ENCODE measurements at regions not wholly inside any gene's neighbourhood (a gene's known extent, or its start where the extent isn't known, plus 50 kb on each side); places are given as distances from the start of the nearest gene placed in this dataset.
"Not testable (repeated sequence)": the region's sequence is repeated elsewhere in the genome, so short reads cannot be mapped to it uniquely, and the experiment has no call there.

DNA sequence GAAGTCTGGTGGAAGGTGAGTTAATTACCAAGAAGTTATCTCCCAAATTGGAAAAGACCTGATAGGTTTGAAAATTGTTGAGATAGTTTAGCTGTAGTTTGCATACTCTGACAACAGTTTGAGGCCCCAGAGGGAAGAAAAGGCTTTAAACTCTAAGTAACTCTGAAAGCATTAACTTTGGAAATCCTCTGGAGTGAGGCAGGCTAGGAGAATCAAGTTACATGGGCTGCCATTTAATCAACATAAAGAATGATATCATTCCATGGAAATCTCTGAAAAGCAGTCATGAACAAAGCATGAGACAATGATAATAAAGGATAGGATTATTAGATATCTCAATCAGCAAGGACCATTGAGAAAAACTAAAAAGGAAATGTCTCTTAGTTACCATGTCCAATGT is 647.1 kb downstream of the ANKRD50 start:
- no peak for DNase-seq
- H3K27me3 Mint-ChIP-seq (ENCODE audit: unreplicated experiment): no peaks in the 10 kb centered on the region
- no peaks in the 10 kb centered on the region for H3K4me1 Mint-ChIP-seq (ENCODE audit: low read depth, unreplicated experiment)
- H3K36me3 Mint-ChIP-seq (ENCODE audit: unreplicated experiment): no peaks in the 10 kb centered on the region
- H3K4me3 Mint-ChIP-seq (ENCODE audit: unreplicated experiment): no peak overlapping the region
- H3K9me3 Mint-ChIP-seq (ENCODE audit: unreplicated experiment): no peaks in the 10 kb centered on the region
- TF ChIP-seq CTCF (IDR thresholded peaks at IDR 0.05; ENCODE audit: partially characterized antibody, unreplicated experiment): no peak
- H3K27ac Mint-ChIP-seq (ENCODE audit: unreplicated experiment): no peak overlapping the region

- Mint-ChIP-seq H3K9me3 (ENCODE audit: unreplicated experiment) (peaks cover 2% of the 10 kb centered on the region), H3K27me3 (ENCODE audit: unreplicated experiment) (no peaks in the 10 kb centered on the region), H3K36me3 (ENCODE audit: unreplicated experiment) (peaks cover 4% of the 10 kb centered on the region), H3K4me3 (ENCODE audit: unreplicated experiment) (no peak overlapping the region), H3K4me1 (ENCODE audit: low read depth, unreplicated experiment) (no peaks in the 10 kb centered on the region), H3K27ac (ENCODE audit: unreplicated experiment) (no peak overlapping the region)
- DNase-seq: no peak
- TF ChIP-seq CTCF (IDR thresholded peaks at IDR 0.05; ENCODE audit: partially characterized antibody, unreplicated experiment): no peak
Measured at GRCh38 chr4:124065936-124066335, 646.6 kb downstream of the ANKRD50 start.

DNA sequence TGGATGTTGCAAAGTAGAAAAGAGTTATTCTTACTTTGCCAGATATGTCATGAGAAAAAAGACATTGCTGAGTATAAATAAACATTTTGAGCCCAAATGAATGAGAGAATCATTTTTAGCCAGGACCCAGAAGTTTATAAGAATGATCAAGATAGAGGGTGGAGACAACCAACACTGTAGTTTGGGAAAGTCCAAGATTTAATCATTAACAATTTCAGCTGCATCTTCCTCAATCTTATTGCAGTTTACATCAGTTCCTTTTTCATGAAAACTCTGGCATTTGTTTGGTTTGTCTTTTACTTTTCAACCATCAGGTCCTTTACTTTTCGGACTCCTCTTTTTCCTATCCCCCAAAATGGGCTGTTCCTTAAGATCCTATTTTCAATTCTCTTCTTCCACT is 645.9 kb downstream of the ANKRD50 start:
- Mint-ChIP-seq H3K27me3 (ENCODE audit: unreplicated experiment) (no peaks in the 10 kb centered on the region), H3K4me3 (ENCODE audit: unreplicated experiment) (no peak overlapping the region), H3K4me1 (ENCODE audit: low read depth, unreplicated experiment) (no peaks in the 10 kb centered on the region), H3K36me3 (ENCODE audit: unreplicated experiment) (peaks cover 11% of the 10 kb centered on the region), H3K9me3 (ENCODE audit: unreplicated experiment) (peaks cover 3% of the 10 kb centered on the region), H3K27ac (ENCODE audit: unreplicated experiment) (no peak overlapping the region)
- no peak for DNase-seq
- TF ChIP-seq CTCF (IDR thresholded peaks at IDR 0.05; ENCODE audit: partially characterized antibody, unreplicated experiment): no peak

DNA sequence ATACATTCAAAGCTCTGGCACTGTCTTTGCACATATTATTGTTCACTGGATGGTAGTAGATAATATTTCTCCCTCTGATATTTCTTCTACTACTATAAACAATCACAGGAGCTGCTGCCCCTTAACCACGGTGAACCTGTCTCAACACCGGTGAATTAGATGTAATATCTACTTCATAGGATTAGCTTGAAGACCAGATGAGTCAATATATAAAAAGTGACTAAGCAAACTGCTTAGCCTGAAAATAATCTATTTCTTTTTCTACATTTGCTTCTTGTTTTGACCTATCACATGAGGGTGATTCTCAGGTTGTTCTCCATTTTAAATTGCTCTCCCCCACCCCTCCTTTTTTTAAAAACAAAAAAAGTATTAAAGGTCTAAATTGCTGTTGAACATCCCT is 645.5 kb downstream of the ANKRD50 start:
- no peak for TF ChIP-seq CTCF (IDR thresholded peaks at IDR 0.05; ENCODE audit: partially characterized antibody, unreplicated experiment)
- no peak for DNase-seq
- peaks cover 14% of the 10 kb centered on the region for H3K36me3 Mint-ChIP-seq (ENCODE audit: unreplicated experiment)
- no peak overlapping the region for H3K4me3 Mint-ChIP-seq (ENCODE audit: unreplicated experiment)
- H3K9me3 Mint-ChIP-seq (ENCODE audit: unreplicated experiment): peaks cover 3% of the 10 kb centered on the region
- H3K4me1 Mint-ChIP-seq (ENCODE audit: low read depth, unreplicated experiment): no peaks in the 10 kb centered on the region
- H3K27me3 Mint-ChIP-seq (ENCODE audit: unreplicated experiment): no peaks in the 10 kb centered on the region
- H3K27ac Mint-ChIP-seq (ENCODE audit: unreplicated experiment): no peak overlapping the region

GRCh38 chr4:124070688-124071484 is 641.6 kb downstream of the ANKRD50 start:
- H3K4me1 Mint-ChIP-seq (ENCODE audit: low read depth, unreplicated experiment): no peaks in the 10 kb centered on the region
- H3K9me3 Mint-ChIP-seq (ENCODE audit: unreplicated experiment): peaks cover 6% of the 10 kb centered on the region
- peaks cover 14% of the 10 kb centered on the region for H3K36me3 Mint-ChIP-seq (ENCODE audit: unreplicated experiment)
- H3K27ac Mint-ChIP-seq (ENCODE audit: unreplicated experiment): no peak overlapping the region
- DNase-seq: no peak
- no peak overlapping the region for H3K4me3 Mint-ChIP-seq (ENCODE audit: unreplicated experiment)
- TF ChIP-seq CTCF (IDR thresholded peaks at IDR 0.05; ENCODE audit: partially characterized antibody, unreplicated experiment): no peak
- H3K27me3 Mint-ChIP-seq (ENCODE audit: unreplicated experiment): no peaks in the 10 kb centered on the region

GRCh38 chr4:124075276-124075675 is 637.3 kb downstream of the ANKRD50 start:
- not testable (repeated sequence) for H3K27me3 Mint-ChIP-seq (ENCODE audit: unreplicated experiment); H3K9me3 Mint-ChIP-seq (ENCODE audit: unreplicated experiment); DNase-seq; H3K27ac Mint-ChIP-seq (ENCODE audit: unreplicated experiment); H3K4me3 Mint-ChIP-seq (ENCODE audit: unreplicated experiment); H3K4me1 Mint-ChIP-seq (ENCODE audit: low read depth, unreplicated experiment)
- peaks cover 19% of the 10 kb centered on the region for H3K36me3 Mint-ChIP-seq (ENCODE audit: unreplicated experiment)

Measured in glutamatergic neuron (in vitro differentiated cells).